ENCODE measurements at regions not wholly inside any gene's neighbourhood (a gene's known extent, or its start where the extent isn't known, plus 50 kb on each side); places are given as distances from the start of the nearest gene placed in this dataset.

GRCh38 chr4:20528508-20528907 lies 171.8 kb upstream of the PACRGL start:
- TF ChIP-seq, protein P1, sequence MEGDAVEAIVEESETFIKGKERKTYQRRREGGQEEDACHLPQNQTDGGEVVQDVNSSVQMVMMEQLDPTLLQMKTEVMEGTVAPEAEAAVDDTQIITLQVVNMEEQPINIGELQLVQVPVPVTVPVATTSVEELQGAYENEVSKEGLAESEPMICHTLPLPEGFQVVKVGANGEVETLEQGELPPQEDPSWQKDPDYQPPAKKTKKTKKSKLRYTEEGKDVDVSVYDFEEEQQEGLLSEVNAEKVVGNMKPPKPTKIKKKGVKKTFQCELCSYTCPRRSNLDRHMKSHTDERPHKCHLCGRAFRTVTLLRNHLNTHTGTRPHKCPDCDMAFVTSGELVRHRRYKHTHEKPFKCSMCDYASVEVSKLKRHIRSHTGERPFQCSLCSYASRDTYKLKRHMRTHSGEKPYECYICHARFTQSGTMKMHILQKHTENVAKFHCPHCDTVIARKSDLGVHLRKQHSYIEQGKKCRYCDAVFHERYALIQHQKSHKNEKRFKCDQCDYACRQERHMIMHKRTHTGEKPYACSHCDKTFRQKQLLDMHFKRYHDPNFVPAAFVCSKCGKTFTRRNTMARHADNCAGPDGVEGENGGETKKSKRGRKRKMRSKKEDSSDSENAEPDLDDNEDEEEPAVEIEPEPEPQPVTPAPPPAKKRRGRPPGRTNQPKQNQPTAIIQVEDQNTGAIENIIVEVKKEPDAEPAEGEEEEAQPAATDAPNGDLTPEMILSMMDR (IDR thresholded peaks at IDR 0.05; ENCODE audit: low read length), result no peak
- no peak for TF ChIP-seq EZH2 (IDR thresholded peaks at IDR 0.05; ENCODE audit: borderline replicate concordance, low read length)

Measured in OCI-LY1 (cell line).